GM19324 (cell line): ENCODE measurements at regions not wholly inside any gene's neighbourhood (a gene's known extent, or its start where the extent isn't known, plus 50 kb on each side); places are given as distances from the start of the nearest gene placed in this dataset.
"Not testable (repeated sequence)": the region's sequence is repeated elsewhere in the genome, so short reads cannot be mapped to it uniquely, and the experiment has no call there.

ENCODE experiments used
- ATAC-seq: cut with Tn5 transposase; IDR thresholded peaks from one replicate; pipeline ENCODE4 v1.9.1; 2021; ENCODE audit warnings: mild to moderate bottlenecking, moderate library complexity; ENCODE audit not compliant: unreplicated experiment, low FRiP score

DNA sequence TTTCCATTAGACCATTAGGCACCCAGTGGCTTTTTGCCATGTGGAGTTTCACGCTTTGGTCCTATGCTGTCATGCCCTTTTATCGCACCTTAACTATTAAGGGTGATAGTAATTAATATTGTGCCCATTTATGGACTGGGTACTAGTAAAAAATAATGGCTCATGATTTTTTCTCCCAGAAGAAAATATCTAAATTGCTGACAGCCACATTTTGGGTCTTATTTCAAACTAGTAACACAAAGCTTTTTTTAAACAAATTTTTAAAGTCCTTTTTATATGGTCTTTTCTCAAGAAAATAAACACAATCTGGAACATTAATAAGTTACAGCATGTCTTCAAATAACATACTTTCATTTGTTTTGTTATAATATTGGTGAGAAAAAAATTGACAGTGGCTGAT is 179.7 kb downstream of the ANKRD7 start:
- no peak for ATAC-seq

DNA sequence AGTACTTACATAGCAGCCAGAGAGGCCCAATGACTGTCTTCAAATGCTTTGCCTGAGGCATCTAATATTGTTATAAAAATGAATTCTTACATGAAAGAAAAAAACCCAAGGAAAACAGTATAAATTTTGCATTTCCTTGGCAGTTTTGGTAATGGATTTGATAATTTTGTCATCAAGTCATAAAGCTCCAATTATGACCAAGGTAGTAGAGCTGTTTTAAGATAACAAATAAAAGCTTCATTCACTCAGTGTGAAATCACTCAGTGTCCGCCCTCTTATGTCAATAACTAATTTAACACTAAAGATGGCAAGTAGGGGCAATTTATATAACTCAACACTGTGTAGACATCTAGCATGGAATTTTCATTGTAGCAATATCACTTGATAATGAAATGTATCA is 193.9 kb downstream of the ANKRD7 start:
- no peak for ATAC-seq

DNA sequence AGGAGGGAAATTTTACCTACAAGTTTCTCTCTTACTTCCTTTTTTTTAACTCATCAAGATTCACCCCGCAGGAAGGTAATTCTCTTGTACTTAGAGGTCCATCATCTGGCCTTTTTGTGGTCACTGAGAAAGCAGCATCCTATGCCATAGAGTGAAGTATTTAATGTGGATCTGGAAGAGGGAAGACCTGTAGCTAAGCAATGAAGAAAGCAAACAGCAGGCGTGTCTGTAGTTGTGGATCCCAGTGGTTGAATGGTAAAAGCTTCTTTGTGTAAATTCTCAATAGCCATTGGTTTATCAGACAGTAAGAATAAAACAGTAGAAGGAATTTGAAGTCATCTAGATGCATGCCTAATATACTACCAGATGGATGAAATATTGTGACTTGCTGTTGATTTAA is 196.4 kb downstream of the ANKRD7 start:
- ATAC-seq: no peak

DNA sequence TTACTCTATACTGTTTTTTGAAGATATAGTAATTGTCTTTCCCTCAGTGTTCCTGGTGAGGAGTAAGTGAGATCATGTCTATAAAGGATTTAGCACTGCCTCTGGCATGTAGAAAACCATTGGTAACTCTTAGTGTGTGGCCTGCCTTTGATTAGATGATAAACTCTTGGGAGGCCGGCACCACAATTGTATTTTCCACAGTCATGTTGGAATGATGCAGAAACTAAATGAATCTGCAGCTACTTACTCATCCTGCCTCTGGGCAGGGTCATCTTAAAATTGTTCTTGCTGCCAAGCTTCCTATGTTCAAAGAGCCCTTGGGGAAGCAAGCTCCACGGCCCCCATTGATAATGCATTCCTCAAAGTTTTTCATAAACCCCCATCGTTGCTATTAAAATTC is 204.6 kb downstream of the ANKRD7 start:
- ATAC-seq: no peak

DNA sequence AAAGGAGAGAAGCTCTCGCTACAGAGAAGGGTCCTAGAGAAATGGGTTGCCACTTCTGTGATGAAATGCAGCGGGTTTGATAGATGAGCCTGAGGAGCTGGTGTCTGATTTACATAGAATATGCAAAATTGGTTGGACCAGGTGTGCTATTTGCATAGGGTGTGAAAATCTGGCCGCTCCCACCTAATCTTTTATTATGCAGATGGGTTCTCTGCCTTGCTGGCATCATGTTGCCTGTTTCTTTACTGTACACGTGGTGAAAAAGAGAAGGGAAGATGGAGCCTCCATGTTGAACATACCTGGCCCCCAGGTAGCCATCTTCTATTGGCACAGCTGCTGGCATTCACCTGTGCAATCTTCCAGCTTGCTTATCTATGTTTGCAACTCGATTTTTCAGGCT is 212.2 kb downstream of the ANKRD7 start:
- ATAC-seq: no peak

DNA sequence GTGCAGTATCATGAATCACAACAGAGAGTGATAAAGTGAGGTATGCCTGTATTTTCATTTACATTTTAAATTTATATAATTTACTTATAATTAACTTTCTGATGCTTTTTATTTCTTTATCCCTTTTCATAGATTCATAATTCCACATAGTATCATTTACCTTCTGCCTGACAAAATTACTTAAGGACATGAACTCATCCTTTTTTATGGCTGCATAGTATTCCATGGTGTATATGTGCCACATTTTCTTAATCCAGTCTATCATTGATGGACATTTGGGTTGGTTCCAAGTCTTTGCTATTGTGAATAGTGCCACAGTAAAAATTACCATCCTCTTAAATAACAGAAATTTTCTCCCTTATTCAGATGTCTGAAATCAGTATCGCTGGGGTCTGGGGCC is 224.5 kb downstream of the ANKRD7 start:
- not testable (repeated sequence) for ATAC-seq

DNA sequence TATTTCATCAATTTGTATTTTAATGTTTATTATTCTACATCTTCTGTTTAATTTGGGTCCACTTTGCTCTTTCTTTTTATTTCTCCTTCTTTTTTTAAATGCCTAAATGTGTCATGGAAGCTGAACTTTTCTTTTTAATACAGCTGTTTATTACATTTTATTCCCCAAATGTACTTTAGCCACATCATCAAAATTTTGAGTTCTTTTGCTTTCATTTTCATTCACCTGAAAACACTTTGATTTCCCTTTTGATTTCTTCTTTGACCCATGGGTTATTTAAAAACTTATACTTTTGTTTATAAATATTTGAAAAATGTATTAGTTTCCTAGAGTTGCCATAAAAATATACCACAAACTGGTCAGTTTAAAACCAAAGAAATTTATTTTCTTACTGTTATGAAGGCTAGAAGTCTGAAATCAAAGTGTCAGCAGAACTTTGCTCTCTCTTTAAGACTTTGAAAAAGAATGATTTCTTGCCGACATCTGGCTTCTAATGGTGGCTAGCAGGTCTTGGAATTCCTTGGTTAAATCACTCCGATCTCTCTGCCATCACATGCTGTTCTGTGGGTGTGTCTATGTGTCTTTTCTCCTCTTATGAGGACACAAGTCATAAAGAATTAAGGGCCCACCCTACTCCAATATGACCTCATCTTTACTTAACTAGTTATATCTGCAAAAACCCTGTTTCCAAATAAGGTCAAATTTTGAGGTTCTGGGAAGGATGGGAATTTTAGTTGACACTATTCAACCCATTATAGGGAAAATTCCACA is 225.5 kb downstream of the ANKRD7 start:
- no peak for ATAC-seq

DNA sequence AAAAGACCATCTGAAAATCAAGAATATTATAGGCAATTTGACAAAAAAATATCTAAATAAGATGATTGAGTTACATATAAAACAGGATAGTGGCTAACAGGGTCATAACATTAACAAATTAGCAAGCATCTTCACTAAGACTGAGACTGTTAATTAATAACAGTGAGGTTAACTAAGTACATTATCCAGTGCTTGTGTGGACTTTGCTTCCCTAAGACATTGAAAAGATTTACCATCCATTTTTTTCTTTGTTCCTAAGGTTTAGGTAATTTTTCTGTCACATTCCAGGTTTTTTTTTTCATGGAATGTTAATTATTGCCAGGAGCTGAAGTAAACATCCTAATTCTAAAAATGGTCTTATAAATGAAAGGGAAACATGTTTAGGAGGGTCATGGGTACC is 227.6 kb downstream of the ANKRD7 start:
- no peak for ATAC-seq

DNA sequence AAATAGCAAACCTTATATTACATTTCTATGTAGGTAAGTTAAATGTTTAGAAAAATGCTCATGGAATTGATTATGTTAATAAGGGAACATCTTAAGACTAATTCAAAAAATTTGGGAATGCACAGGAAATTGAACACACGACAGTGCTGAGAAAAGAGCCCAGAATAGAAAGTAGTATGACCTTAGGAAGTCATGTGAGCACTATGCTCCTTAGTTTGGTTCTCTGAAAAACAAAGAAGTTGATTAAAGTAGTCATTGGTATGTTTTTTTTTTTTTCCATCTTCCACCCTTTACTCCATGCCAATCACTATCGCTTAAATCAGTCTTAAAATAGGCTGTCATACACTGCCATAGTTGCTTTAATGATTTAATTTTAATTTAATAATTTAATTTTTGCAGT is 242.9 kb downstream of the ANKRD7 start:
- ATAC-seq: no peak

DNA sequence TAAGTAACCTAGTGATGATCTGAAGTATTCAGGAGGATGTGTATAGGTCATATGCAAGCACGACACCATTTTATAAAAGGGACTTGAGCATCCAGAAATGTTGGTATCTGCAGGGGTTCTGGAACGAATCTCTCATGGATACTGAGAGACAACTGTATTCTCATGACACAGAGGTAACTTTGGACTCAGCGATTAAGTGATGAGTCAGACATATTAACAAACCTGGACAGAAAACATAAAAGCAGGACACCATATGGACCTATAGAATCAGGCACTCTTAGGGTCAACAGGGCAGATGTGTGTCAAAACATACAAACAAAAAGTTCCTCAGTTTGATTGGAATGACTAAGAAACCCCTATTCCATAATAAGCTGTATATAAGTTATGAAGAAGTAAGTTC is 248.1 kb downstream of the ANKRD7 start:
- ATAC-seq: no peak

DNA sequence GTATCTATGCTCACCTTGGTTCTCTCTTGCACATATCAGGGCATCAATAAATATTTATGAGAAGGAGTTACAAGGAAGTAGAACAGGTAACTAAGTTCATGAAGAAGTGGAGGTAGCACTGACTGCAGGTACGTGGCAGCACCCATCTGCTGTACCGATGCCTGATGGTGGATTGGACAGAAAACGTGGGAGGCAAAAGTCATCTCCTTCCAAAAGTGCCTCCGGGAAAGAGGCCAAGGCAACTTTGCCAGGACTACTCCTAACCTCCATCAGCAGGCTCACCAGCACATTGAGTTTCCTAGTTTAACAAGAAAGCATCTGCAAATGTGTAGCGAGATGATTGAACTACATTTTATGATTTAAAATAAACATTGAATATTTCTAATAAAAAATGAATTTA is 248.8 kb downstream of the ANKRD7 start:
- no peak for ATAC-seq

DNA sequence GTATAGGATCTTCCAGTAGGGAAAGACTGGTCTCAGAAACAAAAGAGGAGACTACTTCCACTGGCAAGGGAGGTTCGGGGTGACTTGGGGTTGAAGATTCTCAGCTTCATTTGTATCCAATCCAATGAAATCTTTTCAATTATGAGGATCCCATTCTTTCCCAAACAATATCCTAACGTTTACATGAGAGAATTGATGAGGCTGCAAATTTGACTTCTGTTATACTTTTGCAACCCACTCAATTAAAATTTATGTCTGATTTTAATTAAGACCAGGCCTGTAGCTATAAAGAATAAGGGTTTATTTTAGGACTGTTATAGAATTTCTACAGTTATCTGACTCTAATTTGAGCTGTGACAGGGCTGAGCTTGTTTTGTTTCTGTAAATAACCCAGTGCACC is 251.5 kb downstream of the ANKRD7 start:
- ATAC-seq: no peak

DNA sequence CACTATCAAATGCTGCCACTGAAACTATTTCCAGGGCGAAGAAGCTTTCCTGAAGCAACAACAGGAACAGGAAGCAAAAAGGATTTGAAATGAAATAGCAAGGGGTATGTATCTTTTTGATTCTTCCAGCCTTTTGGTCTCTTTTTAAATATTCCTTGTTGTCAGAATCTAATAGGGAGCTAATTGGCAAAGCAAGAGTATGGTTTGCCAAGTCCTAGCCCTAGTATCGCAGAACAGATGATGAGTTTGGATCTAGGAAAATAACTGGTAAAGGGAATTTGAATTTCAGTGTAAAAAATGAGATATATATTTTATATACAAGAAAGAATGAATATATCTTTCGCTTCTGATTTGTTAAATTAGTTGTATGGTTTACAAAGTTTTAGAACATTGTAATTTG is 252.5 kb downstream of the ANKRD7 start:
- no peak for ATAC-seq

DNA sequence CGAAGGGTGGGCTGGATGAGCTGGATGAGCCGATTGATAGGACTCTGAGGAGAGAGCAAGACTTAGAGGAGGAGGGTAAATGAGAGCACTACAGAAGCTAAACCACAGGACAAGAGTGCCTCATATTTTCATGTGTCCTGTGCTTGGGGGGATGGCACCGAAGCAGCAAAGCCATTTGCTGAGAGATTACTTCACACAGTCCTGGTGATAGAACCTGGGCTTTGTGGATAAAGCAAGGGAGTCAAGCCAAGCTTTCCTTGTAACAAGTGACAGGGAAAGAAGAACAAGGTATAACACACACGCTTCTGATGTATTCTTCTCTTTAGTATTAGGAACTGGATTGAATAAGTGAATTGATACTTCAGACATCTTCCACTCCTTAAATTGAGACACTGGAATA is 253.7 kb downstream of the ANKRD7 start:
- ATAC-seq: no peak

DNA sequence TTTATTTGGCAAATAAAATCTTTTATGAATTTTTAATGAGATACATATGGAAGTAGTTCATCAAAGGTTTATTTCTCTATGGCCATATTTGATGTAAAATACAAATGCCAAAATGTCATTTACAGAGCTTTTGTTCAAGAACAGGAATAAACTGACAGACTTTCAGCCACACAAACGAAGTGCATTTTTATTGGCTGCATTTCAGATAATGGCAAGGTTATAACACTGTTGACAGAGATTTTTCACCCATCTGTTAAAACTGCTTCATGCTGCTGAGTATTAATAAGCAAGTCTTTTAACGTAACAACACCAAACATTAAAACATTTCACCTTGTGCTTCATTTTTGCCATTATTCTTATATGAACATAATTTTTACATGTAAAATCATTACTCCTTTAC is 254.4 kb downstream of the ANKRD7 start:
- ATAC-seq: no peak

DNA sequence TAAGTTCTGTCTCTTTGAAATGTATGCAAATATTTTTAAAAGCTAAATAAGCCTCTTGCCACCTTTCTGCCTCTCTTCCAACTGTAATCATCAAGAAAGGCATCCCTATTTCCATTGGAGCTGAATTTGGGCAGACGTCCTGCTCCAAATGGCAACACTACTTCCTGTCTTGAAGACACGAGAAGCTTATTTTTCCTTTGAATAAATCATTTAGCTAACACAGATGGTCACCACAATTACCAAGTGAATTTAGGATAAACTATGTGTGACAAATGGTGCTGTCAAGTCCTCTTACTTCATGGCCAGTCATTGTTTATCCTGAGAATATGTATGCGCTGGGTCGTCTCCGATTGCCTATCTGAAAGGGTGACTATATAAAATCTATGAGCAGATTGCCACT is 268.0 kb downstream of the ANKRD7 start:
- no peak for ATAC-seq

DNA sequence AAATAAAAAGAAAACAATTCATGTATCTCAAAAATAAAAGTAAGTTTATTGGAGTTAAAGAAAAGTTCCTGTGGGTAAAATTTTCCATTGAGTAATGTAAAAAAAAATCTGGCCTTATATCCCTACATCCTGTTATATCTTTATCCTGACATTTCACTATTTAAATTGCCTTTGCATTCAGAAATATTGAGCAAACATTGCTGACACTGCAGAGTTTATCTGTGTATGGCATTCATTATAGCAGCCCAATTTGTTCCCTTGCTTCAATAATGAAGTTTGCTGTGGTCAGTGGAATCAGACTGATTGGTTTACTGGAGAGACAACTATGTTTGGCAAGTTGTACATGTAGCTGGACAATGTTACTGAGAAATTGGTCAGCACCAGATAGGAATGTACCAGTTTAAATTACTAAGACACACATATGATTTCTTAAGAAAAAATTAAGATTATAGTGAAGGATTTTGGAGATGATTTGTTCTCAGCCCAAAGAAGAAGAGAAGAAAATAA is 271.7 kb downstream of the ANKRD7 start:
- no peak for ATAC-seq

DNA sequence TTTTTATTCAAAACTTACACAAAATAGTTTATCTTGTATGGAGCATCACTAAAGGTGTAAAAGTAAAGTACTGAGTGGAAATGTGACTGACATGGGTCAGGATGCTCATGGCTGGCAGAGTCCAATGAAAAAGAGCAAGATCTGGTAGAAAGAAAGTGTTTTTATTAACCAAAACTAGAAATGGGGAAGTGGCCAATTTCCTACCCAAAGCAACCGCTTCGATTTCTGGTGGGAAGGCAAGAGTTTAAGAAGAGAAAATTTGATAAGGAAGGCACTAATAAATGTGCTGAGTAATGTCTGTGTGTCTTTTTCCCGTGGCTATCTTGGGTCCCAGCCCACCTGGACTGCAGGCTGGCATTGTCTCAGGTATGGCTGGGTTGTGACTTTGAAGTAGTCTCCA is 277.7 kb downstream of the ANKRD7 start:
- ATAC-seq: no peak

DNA sequence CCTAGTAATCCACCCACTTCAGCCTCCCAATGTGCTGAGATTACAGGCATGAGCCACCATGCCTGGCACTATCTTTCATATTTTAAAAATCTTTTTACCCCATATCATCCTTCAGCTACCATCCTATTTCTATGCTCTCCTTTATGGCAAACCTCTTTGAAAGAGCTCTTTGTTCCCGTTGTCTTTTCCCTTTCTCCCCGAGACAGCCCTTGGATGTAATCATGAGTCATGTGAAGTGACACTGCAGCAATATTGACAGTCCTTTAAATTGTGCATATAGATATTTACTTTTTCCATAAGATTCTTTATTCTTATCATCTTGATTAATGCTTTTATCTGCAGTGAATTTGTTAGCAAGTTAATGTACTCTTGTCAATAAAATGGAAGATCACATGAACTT is 286.6 kb downstream of the ANKRD7 start:
- ATAC-seq: no peak

DNA sequence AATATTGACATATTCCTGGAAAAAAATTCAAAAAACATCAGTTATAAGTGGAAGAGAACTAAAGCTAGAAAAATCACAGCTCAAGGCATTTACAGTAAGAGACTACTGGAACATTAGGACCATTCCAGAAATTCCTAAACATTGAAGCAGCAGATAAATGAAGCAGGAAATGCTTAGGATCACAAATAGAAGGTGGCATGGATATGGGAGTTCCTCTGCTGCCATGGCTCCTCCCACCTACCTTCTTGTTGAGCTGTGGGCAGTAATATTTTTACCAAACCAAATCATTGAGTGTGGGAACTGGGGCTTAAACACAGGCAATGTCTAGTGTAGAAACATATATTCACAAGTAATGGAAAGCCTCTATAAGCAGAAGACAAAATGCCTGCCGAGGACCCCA is 292.8 kb downstream of the ANKRD7 start:
- ATAC-seq: no peak

DNA sequence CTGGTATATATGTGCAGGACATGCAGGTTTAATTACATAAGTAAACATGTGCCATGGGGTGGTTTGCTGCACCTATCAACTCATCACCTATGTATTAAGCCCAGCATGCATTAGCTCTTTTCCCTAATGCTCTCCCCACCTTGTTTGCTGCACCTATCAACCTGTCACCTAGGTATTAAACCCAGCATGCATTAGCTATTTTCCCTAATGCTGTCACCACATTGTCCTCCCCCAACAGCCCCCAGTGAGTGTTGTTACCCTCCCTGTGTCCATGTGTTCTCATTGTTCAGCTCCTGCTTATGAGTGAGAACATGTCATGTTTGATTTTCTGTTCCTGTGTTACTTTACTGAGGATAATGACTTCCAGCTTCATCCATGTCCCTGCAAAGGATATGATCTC is 300.5 kb downstream of the ANKRD7 start:
- no peak for ATAC-seq

DNA sequence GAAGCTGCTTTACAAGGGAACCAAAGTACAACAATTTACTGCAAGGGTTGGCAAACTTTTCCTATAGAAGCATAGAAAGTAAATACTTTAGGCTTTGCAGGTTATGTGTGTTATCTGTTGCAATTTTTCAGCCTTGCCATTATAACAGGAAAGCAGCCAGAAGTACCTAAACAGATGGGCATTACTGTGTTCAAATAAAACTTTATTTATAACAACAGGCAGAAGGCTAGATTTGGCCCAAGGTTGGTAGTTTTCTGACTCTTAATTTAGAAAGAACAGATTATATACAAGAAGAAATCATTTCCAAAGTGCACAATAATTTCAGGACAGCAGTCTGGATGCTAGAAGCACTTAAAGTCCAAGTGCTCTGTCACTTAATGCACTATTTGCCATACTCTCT is 307.1 kb downstream of the ANKRD7 start:
- no peak for ATAC-seq

DNA sequence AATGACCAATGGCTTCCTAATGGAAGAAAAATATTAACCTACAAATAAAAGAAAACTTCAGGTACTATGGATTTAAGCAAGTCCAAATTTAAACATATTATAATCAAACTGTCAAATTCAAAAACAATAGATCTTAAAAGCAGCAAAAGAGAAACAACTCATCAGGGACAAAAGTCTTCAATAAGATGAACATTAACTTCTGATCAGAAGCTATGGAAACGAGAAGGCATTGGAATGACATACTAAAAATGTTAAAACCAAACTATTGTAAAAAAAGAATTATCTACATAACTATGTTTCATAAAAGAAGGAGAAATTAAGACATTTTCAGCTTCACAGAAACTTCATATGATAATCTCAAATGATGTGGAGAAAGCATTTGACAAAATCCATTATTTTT is 334.7 kb downstream of the ANKRD7 start:
- no peak for ATAC-seq
